Caki2 (cell line): ENCODE measurements at regions not wholly inside any gene's neighbourhood (a gene's known extent, or its start where the extent isn't known, plus 50 kb on each side); places are given as distances from the start of the nearest gene placed in this dataset.

Experiments
- DNase-seq: peaks from one replicate; pipeline ENCODE4 v3.0.0-alpha.2; 2015; ENCODE audit warnings: low read depth
- in situ Hi-C: cut with HindIII; loops from 2 replicates; pipeline ENCODE4 v1.10.0; 2016; ENCODE audit warnings: low sequenced_read_pairs, low pct_unique_long_range_greater_than_20kb, mixed read lengths

DNA sequence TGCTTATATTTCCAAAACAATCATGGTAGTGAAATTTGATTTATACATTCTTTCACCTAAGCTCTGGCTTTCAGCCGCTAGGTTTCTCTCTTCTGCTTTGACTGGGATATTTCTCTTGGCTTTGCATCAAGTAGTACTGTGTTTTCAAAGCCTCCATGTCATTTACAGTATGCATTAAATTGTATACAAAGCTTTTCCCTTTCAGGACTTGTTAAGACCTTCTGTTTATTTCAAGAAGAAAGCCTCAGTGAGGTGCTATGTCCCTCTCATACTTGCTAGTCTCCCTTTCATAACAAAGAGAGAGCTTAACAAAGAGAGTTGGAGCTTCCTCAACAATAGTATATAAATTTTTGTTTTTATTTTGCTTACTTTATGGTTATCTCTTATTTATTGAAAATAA, 84.2 kb upstream of the SLC25A26 start:
- in situ Hi-C loops, result no loop called here
- no peak for DNase-seq

DNA sequence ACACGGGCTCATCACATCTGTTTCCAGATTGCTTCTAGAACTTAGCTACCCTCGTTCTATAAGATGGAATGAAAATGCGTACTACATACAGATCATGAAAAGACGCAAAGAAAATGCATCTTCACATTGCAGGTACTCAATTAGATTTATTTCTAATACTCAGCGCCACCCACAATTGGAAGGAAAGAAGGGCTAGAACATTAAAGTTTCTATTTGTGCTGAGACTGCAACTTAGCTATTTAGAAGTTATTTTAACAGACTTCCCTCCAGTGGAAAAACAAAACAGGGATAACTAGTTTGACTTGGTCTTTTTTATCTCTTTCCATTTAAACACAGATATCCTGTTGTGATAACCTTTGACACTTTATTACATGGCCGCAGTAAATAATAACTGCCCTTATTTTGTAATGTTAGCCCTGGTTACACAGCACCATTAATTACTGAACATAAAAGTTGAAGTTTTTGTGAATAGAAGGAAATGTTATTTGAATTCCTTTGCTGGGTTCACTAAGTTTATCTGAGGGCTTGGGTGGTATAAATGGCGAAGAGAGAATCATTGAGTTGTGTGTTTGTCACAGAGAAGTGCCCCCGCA, 86.9 kb upstream of the SLC25A26 start:
- in situ Hi-C loops, result no loop called here

DNA sequence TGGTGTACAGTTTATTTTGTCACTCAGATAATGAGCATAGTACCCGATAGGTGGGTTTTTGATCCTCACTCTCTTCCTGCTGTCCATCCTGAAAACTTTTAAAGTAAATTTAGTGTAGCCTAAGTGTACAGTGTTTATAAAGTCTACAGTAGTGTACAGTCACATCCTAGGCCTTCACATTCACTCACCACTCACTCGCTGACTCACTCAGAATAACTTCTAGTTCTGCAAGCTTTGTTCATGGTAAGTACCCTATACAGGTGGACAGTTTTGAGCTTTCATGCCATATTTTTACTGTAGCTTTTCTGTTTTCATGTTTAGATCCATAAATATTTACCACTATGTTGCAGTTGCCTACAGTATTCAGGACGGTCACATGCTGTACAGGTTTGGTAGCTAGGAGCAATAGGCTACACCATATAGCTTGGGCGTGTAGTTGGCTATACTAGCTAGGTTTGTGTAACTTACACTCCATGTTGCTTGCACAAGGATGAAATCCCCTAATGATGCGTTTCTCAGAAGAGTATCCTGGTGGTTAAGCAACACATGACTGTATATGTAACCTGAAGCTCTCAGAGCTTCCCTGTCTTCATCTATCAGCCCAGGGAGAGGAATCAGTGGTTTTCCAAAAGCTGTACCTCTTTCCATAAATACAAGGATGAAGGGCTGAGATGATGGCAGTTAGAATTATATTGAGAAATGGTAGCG, 87.6 kb upstream of the SLC25A26 start:
- no peak for DNase-seq
- in situ Hi-C loops, result no loop called here

More for the DNA sequence above, 86.9 kb upstream of the SLC25A26 start:
- no peak for DNase-seq

DNA sequence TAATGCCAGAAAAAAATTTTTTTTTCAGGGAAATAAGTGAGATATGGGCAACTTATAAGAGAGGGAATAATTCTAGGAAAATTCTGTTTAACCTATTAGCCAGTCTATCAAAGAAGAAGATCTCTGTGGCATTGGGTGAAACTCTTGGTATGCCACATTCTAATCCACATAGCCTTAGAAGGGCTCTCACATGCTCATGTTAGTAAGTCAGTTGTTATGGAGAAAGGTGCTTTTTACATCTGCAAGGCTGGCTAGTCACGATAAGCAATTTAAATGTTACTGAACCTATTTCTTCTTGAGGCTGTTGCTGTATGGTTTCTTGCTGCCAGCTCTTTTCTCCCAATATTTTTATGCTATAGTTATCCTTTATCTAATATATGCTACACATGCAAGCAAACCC, 89.9 kb upstream of the MAGI1 start:
- in situ Hi-C loops, result no loop called here
- DNase-seq, result no peak

DNA sequence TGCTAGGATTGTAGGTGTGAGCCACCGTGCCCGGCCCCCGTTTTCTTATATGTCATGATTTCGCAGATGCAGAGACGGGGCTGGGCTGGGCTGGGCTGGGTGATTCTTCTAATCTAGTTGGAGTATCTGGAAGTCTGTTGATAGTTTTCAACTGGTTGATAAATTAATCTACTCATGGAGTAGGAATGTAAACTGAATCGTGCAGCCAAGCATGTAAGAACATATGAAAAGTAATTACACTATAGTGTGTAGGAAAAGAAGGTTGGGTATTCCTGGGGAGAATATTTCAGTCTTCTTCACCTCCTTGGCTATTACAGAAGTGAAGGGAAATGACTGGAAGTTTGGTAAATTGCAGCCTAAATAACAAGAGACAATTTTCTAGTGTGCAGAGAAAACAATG, 82.6 kb upstream of the MAGI1 start:
- DNase-seq, result peak; percentile 77
- in situ Hi-C loops, result no loop called here

DNA sequence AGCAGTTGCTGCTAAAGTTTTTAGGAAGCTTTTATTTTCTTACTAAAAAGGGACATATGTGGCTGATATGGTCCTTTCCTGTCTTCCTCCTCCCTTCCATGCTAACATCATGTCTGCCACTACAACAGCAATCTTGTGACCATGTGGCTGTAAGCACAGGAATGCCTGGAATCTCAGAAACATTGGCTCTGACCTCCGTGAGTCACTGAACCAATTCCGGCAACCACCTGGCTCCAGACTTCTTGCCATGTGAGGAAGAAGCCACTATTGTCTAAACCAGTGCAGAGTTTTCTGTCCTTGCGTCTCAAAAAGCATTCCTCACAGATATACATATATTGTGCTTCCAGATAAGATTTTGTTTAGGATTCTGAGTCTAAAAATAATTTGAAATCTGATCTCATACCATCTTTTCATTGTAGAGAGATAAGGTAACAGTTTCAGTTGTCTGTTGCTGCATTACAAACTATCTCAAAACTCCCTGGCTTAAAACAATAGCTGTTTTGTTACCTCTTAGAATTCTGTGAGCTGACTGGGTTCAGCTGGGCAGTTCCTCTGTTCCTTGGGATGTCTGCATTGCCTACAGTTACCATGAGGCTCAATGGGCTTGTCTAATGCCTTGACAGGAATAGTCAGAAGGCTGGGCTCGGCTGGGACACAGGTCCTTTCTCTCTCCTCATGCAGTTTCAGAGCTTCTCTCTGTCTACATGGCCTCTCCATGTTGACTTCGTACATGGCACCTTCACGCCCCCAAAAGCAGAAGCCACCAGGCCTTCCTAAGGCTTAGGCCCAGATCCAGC, 77.3 kb upstream of the MAGI1 start:
- in situ Hi-C loops, result no loop called here
- peak; percentile 82 for DNase-seq

DNA sequence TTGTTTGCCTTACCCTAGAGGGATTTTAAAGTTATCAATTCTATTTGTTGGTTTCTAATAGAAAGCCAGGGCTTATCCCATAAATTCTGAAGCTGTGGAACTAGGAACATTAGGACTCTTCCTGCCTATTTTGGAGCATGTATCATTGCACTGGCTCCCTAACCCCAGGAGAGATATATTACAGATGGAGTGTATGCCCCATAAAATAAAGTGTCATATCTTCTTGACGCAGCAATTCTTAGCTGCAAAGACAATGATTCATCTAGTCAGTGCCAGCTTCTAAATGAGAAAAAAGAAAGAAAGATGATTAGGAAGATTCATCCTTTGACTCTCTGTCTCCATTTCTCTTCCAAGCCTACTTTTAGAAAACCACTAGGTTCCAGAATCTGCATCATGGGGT, 74.8 kb upstream of the MAGI1 start:
- no peak for DNase-seq
- in situ Hi-C loops, result no loop called here

DNA sequence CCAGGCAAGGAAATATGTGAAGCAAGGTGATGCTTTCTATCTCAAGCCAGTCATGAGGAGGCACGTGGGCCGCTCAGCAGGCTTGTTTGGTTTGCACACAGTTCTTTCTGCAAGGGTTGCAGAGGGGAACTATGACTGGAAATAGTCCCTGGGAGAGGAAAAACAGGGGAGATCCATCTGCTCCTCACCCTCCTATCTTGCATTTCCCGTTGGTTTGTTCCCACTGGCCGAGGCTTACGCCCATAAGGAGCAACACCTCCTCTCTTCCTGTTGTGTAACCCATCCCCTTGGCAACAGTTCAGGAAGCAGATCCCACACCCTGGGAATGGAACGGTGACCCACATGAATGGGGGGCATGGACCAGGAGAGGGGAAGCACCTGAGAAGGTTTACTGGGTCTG, 72.1 kb upstream of the MAGI1 start:
- in situ Hi-C loops, result no loop called here
- no peak for DNase-seq

DNA sequence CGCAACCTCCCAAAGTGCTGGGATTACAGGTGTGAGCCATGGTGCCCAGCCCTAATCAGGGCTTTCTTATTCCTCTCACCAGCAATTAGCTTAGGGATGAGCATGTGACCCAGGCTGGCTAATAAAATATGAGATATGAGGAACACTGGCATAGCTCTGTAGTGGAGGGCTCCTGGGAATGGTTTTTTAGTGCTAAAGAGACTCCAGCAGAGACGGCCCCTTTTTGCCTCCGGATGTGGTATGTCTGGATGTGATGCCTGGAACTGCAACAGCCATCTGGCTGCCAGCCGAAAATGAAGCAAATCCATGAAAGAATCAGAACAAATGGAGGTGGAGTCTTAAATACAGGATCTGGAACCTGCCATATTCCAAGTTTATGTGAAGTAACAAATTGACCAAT, 69.1 kb upstream of the MAGI1 start:
- DNase-seq, result no peak
- in situ Hi-C loops, result no loop called here

DNA sequence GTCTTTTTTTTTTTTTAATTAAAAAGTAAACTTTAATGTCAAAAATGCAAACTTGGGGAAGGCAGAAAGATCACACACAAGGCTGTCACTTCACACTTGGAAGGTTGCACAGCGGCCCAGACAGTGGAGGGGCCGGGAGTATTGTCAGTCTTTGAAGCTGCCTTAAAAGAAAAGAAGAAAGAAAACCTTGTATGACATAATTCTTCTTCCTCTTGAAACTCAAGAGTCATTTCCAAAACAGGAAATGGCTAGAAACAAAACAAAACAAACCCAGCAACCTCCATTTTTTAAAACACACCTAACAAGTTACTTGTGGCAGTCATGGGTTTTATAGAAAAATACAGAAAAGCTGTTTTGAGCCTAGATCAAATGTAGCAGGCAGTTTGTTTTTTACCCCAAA, 68.1 kb upstream of the MAGI1 start:
- in situ Hi-C loops, result no loop called here

DNA sequence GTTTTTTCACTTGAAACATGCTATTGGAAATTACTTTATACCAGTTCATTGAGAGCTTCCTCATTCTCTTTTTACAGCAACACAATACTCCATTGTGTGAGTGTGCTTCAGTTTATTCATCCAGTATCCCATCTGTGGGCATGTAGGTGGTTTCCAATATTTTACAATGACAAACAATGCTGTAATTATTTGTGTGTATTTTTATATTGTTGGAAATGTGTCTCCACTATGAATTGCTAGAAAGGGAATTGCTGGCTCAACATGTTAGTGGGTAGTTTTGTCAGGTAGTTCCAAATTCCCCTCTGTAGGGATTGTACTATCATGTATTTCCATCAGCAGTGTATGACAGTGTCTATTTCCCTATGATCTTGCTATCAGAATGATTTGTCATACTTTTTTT, 65.8 kb upstream of the MAGI1 start:
- in situ Hi-C loops, result no loop called here
- DNase-seq, result no peak

More for the DNA sequence above, 68.1 kb upstream of the MAGI1 start:
- no peak for DNase-seq

DNA sequence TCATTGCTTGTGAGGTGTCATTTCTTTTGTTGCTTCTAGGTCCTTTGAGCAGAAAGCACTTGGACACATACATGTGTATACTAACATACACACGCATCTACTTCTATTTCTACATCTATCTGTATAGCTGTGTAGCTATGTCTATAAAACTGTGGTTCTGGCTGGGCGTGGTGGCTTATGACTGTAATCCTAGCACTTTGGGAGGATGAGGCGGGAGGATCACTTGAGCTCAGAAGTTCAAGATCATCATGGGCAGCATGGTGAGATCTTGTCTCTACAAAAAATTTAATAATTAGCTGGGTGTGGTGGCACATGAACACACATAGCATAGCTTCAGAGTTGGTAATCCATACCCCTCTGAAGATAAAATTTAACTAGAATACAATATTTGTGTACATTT, 65.0 kb upstream of the MAGI1 start:
- DNase-seq, result no peak
- in situ Hi-C loops, result no loop called here

DNA sequence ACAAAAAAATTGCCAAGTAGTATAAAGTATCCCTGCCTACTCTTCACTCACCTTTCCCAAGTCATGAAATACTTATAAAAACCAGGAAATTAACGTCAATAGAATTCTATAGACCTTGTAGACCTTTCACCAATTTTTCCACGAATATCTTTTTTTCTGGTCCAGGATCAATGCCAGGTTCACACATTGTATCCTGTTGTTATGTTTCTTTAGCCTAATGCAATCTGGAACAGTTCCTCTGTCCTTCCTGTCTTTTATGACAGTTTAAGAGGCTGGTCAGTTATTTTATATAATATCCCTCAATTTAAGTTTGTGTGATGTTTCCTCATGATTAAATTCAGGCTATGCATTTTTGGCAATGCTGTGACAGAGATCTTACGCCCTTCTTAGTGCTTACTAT, 63.2 kb upstream of the MAGI1 start:
- in situ Hi-C loops, result no loop called here
- DNase-seq, result no peak

DNA sequence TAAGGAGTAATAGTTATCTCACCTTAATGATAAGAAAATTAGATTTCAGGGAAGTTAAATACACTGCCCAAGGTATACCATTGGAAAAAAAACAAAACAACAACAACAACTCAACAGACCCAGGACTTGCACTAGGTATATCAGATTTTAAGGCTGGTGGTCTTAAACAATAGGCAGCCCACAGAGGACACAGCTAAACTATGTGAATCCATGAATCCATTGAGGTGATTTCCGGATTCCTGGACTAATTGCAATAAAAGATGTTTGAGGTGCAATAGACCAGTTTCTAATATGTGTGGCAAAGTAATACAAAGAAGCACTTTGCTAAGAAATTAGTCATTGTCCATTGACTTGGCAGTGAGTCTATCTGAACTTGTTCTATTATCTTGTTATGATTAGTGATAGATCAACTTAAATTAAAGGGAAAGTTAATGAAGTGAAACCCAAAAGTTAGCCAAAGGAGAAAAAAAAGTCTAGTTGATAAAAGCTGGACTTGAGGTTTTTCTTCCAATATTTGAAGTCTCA, 60.9 kb upstream of the MAGI1 start:
- no peak for DNase-seq
- in situ Hi-C loops, result no loop called here

DNA sequence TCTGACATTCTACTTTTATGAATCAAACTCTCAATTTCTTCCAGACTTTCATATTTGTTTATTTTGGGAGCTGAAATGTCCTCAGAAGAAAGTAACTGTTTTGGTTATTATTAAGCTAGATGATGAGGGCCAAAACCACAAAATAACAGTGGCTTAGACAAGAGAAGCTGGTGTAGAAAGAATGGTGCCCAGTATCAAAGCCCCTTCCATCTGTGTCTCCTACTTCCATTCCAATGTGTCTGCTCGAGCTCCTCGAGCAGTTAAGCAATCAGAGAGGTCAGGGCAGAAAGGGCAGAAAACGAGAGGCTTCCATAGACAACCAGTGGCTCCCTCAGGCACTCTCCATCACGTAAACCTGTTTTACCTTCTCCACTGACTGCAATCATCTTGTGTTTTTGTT, 59.7 kb upstream of the MAGI1 start:
- DNase-seq, result no peak
- in situ Hi-C loops, result no loop called here

DNA sequence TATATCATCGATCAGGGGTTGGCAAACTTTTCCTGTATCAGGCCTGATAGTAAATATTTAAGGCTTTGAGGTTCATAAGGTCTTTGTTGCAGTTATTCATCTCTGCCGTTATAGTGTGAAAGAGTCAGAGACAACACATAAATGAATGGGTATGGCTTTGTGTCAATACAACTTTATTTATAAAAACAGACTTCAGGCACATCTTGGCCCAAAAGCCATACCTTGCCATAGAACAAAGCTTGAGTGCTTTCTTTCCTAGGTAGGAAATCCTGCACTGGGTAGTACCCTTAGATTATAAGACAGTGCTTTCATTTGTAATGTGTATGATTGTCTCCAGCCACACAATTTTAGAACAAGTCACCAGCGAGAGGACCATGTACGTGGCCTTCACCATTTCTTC, 58.9 kb upstream of the MAGI1 start:
- in situ Hi-C loops, result no loop called here
- no peak for DNase-seq

DNA sequence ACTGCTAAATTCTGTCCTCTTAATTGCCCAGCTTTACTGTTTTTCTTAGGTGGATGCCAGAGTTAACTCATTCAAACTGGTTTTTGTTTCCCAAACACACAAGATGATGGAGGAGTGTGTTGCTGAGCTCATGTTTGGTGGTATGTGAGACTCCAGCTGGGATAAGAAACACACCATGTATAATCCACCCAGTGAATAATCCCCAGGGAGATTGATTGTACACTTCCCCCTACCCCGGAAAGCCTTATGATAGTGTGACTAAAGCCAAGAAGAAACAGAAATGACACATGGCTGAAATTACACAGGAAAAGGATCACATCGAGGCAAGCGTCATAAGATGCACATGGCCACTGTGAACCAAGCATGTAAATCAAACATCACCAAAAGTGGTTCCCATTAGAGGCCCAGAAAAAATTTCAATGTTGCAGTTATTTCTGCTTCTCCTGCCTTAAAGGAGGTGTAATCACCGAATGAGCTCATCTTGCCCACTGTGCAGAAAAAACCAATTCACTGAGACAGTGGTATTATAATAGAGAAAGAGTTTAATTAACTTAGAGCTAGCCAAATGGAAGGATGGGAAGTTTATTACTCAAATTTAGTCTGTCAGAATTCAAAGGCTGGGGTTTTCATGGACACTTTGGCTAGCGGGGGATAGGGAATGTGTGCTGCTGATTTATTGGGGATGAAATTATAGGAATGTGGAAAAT, 56.7 kb upstream of the MAGI1 start:
- no peak for DNase-seq
- in situ Hi-C loops, result no loop called here

DNA sequence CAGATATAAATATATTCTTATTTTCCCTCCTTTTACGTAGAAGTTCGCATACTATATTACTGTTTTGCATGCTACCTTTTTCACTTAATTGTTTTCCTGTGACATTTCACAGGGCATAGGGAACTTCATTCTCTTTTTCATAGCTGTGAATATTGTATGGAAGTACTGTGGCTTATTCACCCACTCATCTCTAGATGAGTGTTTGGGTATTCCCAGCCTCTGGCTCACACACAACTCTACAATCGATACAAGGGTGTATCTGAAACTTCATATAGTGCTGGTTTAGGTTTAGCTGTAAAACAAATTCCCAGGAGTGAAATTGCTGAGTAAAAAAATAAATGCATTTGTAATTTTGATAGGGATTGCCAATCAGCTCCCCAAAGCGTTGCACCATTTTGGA, 55.3 kb upstream of the MAGI1 start:
- no peak for DNase-seq
- in situ Hi-C loops, result no loop called here
